HT-29 (cell line): ENCODE measurements at regions not wholly inside any gene's neighbourhood (a gene's known extent, or its start where the extent isn't known, plus 50 kb on each side); places are given as distances from the start of the nearest gene placed in this dataset. TPM values are rescaled to one million over a fixed set of nuclear protein-coding genes. Genes with fewer than 3 reads are reported as not detected.
"Not testable (repeated sequence)": the region's sequence is repeated elsewhere in the genome, so short reads cannot be mapped to it uniquely, and the experiment has no call there.

Experiments
- DNase-seq: peaks from one replicate; pipeline ENCODE4 v3.0.0-alpha.2; 2015; ENCODE audit warnings: low spot score
- small RNA-seq: library from RNA; depleted of rRNA; stranded (forward); fragments of <200 nt; gene quantifications from one replicate; pipeline ENCODE3, GENCODE V24; 2014

GRCh38 chr2:132318481-132318880 is 98.1 kb upstream of the GPR39 start:
- DNase-seq, result not testable (repeated sequence)

- DNase-seq, result not testable (repeated sequence)
Measured at GRCh38 chr2:132324005-132324404, 92.6 kb upstream of the GPR39 start.

- DNase-seq, result not testable (repeated sequence)
Measured at GRCh38 chr2:132332345-132333033, 84.1 kb upstream of the GPR39 start.

GRCh38 chr2:132337135-132337534 is 79.5 kb upstream of the GPR39 start:
- DNase-seq, result not testable (repeated sequence)

- DNase-seq, result not testable (repeated sequence)
Measured at GRCh38 chr2:132337844-132338243, 78.8 kb upstream of the GPR39 start.

- DNase-seq, result peak; percentile 71
Measured at GRCh38 chr2:132347041-132347780, 69.4 kb upstream of the GPR39 start.

- peak; percentile 61 for DNase-seq
Measured at GRCh38 chr2:132349092-132349687, 67.4 kb upstream of the GPR39 start.

GRCh38 chr2:132351668-132352067 is 64.9 kb upstream of the GPR39 start:
- DNase-seq, result not testable (repeated sequence)

- peak; percentile 70 for DNase-seq
Measured at GRCh38 chr2:132352481-132353001, 64.1 kb upstream of the GPR39 start.

- peak; percentile 8 for DNase-seq
Measured at GRCh38 chr2:132353380-132353779, 63.2 kb upstream of the GPR39 start.

- not testable (repeated sequence) for DNase-seq
Measured at GRCh38 chr2:132360964-132361363, 55.6 kb upstream of the GPR39 start.

GRCh38 chr2:132361498-132361897 is 55.1 kb upstream of the GPR39 start:
- DNase-seq, result not testable (repeated sequence)

GRCh38 chr2:132363352-132363751 is 53.3 kb upstream of the GPR39 start:
- not testable (repeated sequence) for DNase-seq

GRCh38 chr2:132365963-132366362 is 50.6 kb upstream of the GPR39 start:
- DNase-seq, result not testable (repeated sequence)

GRCh38 chr2:132366421-132367180 is 50.0 kb upstream of the GPR39 start:
- no peak for DNase-seq

Small RNA genes in the stretch of these regions (small RNA-seq; reads per million reads assigned to genes)
- gene MIR663B (not detected), gene RNA5-8SP5 (4.7 reads per million, percentile 82 among the genes with 10 or more reads in this experiment)
